DND-41 (cell line): ENCODE measurements at regions not wholly inside any gene's neighbourhood (a gene's known extent, or its start where the extent isn't known, plus 50 kb on each side); places are given as distances from the start of the nearest gene placed in this dataset.

Experiments
- EZH2 ChIP-seq: IDR thresholded peaks from 3 replicates; pipeline ENCODE4 v1.6.1; 2012; ENCODE audit warnings: borderline replicate concordance, low read depth, mild to moderate bottlenecking, moderate library complexity, low read length, inconsistent platforms; ENCODE audit not compliant: severe bottlenecking
- TF ChIP-seq, protein P1 (sequence below): IDR thresholded peaks from 2 replicates; pipeline ENCODE4 v1.5.1; 2012; ENCODE audit warnings: borderline replicate concordance, low read length, moderate library complexity, mild to moderate bottlenecking; ENCODE audit not compliant: poor library complexity, severe bottlenecking; ENCODE audit errors: extremely low read depth

DNA sequence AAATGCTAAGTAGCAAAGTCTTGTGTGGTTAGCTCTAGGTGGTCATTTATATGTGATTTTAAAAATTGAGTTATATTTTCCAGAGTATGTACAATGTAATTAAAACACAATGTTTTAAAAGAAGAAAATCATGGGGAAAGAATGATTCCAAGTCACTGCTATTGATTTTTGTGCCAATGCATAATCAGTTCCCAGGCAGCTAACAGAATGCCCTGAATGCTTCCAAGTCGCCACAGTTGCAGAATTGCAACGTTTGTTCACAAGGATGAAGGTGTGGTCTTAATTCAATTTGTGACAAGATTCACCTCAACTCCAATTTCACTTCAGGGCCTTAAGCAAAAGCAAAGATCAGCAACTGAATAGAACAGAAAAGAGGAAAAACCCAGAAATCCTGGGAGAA lies 200.4 kb downstream of the SPP2 start:
- TF ChIP-seq, protein P1, sequence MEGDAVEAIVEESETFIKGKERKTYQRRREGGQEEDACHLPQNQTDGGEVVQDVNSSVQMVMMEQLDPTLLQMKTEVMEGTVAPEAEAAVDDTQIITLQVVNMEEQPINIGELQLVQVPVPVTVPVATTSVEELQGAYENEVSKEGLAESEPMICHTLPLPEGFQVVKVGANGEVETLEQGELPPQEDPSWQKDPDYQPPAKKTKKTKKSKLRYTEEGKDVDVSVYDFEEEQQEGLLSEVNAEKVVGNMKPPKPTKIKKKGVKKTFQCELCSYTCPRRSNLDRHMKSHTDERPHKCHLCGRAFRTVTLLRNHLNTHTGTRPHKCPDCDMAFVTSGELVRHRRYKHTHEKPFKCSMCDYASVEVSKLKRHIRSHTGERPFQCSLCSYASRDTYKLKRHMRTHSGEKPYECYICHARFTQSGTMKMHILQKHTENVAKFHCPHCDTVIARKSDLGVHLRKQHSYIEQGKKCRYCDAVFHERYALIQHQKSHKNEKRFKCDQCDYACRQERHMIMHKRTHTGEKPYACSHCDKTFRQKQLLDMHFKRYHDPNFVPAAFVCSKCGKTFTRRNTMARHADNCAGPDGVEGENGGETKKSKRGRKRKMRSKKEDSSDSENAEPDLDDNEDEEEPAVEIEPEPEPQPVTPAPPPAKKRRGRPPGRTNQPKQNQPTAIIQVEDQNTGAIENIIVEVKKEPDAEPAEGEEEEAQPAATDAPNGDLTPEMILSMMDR = no peak
- TF ChIP-seq EZH2 = no peak
